AG10803 (cell line): ENCODE measurements at regions not wholly inside any gene's neighbourhood (a gene's known extent, or its start where the extent isn't known, plus 50 kb on each side); places are given as distances from the start of the nearest gene placed in this dataset.

Source experiments
- DNase-seq: peaks from one replicate; pipeline ENCODE4 v3.0.0; 2010; ENCODE audit warnings: low read depth
- H3K4me3 ChIP-seq: 2 replicates; pipeline ENCODE4 v1.5.1; 2011; ENCODE audit warnings: mild to moderate bottlenecking, low read length, control low read depth
- TF ChIP-seq, protein P1 (sequence below): conservative IDR thresholded peaks from 2 replicates; pipeline ENCODE4 v1.5.1; 2011; ENCODE audit warnings: mild to moderate bottlenecking, low read length, control low read depth, inconsistent platforms

DNA sequence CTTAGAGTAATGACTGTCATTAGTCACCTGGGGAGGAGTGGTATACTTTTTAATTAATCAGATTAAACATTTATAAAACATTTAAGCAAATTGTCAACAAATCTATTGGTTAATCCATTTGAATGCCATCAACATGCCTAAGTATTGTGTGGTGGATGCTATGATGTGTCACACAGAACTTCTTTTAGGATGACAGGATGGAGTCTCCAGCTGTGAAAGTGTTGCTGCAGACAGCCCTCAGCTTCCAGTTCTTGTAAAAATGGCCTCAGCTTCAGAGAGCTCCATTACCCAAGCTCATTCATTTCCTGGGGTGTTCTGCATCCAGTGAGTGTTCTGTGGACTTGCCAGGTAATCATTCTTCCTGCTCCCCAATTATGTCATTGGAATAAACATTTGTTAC, 74.3 kb upstream of the CLNK start:
- no peak overlapping the region for H3K4me3 ChIP-seq
- no peak for DNase-seq
- TF ChIP-seq, protein P1, sequence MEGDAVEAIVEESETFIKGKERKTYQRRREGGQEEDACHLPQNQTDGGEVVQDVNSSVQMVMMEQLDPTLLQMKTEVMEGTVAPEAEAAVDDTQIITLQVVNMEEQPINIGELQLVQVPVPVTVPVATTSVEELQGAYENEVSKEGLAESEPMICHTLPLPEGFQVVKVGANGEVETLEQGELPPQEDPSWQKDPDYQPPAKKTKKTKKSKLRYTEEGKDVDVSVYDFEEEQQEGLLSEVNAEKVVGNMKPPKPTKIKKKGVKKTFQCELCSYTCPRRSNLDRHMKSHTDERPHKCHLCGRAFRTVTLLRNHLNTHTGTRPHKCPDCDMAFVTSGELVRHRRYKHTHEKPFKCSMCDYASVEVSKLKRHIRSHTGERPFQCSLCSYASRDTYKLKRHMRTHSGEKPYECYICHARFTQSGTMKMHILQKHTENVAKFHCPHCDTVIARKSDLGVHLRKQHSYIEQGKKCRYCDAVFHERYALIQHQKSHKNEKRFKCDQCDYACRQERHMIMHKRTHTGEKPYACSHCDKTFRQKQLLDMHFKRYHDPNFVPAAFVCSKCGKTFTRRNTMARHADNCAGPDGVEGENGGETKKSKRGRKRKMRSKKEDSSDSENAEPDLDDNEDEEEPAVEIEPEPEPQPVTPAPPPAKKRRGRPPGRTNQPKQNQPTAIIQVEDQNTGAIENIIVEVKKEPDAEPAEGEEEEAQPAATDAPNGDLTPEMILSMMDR = no peak

DNA sequence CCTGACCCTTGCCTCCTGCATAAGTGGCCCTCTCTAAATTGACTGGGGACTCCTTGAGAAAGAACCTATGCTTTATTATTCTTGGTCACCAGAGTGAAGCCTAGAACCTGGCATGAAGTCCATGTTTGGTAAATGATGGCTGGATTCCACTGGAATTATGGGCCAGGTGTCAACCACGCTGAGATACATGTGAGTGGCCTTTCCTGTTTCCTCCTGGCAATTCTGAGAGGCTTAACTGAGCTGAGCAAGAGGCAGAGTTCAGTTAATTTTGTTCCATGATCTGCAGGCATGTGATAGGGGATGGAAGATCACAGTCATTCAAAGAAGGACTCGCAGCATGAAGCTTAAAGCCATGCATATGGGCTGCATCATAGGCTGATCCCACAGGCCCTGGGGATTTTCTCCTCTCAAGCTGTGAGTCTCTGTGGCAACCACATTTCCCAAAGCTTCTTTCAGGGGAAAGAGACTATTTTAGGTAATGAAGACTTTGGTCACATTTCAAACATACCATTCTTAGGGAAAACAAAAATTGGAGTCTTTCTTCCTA, 69.4 kb upstream of the CLNK start:
- no peak overlapping the region for H3K4me3 ChIP-seq
- peak; percentile 18 for DNase-seq
- TF ChIP-seq, protein P1 = no peak

DNA sequence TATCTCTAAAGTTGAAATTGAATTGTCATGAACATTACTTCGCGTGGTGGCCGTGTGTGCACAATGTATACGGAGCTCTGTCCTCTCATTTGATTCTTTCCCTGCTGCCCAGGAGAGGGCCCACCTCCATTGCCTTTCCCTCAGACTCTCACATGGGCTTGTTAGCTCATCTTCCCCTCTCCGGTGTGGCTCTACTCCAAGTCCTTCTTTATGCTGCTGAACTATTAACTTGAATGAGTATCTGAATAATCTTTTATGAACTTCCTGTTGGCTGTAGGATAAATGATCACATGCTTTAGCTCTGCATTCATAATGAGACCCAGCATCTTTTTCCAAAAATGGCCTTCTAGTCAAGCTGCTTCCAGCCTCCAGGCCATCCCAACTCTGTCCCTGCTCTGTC, 68.8 kb upstream of the CLNK start:
- DNase-seq = no peak
- H3K4me3 ChIP-seq = no peak overlapping the region
- TF ChIP-seq, protein P1 = no peak

DNA sequence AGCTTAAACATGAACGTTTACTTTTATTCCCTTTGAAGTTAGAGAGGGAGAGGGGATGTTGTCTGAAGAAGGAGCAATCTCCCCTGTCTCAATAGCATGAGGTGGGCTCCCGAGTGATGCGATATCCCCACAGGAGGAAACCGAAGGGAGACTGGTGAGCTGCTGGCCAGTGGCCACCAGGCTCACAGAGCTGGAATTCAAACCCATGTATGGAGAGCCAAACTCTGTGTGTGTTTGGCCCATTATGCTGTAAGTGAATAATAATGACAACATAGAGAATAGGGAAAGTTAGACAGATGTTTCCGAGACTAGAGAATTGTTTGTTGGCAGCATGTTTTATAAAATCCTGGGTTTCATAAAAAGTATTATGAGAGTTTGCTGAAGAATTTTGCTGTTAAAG, 66.1 kb upstream of the CLNK start:
- peak; percentile 29 for DNase-seq
- TF ChIP-seq, protein P1 = no peak
- H3K4me3 ChIP-seq = no peak overlapping the region

DNA sequence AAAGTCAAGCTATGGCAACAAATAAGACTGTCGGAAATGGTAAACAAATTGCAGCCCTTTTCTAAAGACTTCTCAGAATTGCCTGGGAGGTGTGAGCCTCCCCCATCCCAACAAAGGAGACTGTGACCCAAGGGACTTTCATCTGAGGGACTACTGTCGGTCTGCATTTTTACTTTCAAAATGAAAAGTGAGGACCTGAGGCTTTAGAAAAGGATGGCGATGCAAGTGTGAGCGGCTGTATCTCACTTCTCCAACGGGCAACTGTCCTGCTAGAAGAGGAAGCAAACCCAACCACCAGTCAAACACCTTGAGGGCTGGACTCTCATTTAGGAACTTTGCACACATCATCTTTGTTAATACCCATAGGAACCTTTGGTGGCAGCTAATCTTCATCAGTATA, 62.6 kb upstream of the CLNK start:
- no peak overlapping the region for H3K4me3 ChIP-seq
- no peak for DNase-seq
- TF ChIP-seq, protein P1 = no peak

DNA sequence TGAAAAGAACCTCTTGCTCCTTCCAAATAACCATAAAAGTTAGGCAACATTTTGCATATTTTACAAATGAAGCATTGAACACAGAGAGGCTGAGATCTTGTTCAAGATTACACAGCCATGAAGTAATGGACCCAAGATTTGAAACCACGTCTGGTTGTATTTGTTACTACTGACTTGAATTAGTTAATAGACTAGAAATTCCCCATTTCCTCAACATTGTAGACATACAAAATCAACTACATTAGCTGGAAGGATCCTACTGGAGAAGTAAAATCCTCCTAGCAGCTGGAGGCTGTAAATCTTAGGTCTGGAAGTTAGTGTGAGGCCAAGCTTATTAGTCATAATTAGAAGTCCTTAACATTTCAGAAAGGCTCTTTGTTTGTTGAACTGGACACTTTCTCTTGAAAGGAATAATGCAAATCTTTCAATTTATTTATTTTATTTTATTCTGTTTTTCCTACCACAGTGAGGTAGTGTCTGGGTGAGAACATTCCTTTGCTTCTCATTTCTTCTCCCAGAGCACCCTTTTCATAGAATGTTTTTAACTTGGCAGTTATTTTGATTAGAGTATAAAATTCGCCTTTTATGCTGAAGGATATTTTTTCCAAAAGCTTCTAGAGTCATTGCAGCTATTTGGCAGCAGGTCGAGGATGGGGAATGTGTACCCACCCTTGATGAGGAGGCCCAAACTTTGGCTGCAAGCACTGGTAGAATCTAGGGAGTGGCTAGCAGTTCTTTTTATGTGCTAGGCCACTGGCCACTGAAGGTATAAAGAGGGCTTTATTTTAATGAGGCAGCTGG, 62.0 kb upstream of the CLNK start:
- DNase-seq = peak; percentile 66
- no peak overlapping the region for H3K4me3 ChIP-seq
- TF ChIP-seq, protein P1 = no peak

DNA sequence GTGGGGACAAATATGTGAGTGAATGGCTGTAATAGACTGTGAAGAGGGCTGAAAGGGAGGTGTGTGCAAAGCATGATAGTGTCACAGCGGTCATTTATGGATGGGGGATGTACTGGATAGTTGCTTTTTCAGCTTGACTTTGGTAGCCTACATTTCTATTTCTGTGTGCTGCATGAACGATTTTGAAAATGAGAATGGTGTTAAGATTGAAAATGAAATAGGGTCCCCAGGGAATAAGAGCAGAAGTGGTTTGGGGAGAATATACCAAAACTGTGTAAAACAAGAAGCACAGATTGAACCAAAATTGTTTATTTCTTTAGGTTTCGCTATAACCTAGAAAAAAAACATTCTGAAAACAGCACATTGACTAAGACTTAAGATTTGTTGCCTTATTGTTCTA, 58.8 kb upstream of the CLNK start:
- no peak for DNase-seq
- TF ChIP-seq, protein P1 = no peak
- no peak overlapping the region for H3K4me3 ChIP-seq
